Liver (tissue), 8 donors: ENCODE measurements at regions not wholly inside any gene's neighbourhood (a gene's known extent, or its start where the extent isn't known, plus 50 kb on each side); places are given as distances from the start of the nearest gene placed in this dataset.

ENCODE experiments used
- DNase-seq: peaks from one replicate; pipeline ENCODE4 v3.0.0-alpha.2; 2017; ENCODE audit warnings: low spot score
- H3K27ac ChIP-seq, 2 donors: one replicate each; pipeline ENCODE4 v1.7.0; 2013; ENCODE audit warnings: inconsistent platforms in 2 of 2, low read length in 2 of 2, control low read depth in 1 of 2, low read depth in 1 of 2, mild to moderate bottlenecking in 1 of 2
- H3K27me3 ChIP-seq, 4 donors: one replicate each; pipeline versions ENCODE4 v1.6.1 to v1.7.0; 2013; ENCODE audit warnings: low read length in 3 of 4, inconsistent platforms in 1 of 4, mild to moderate bottlenecking in 1 of 4, moderate library complexity in 1 of 4; ENCODE audit not compliant: control insufficient read depth in 4 of 4, insufficient read depth in 4 of 4
- H3K36me3 ChIP-seq, 4 donors: one replicate each; pipeline versions ENCODE4 v1.6.1 to v1.7.0; 2013; ENCODE audit warnings: low read length in 3 of 4, mild to moderate bottlenecking in 3 of 4, low read depth in 1 of 4, moderate library complexity in 1 of 4; ENCODE audit not compliant: control insufficient read depth in 4 of 4, insufficient read depth in 3 of 4
- H3K4me1 ChIP-seq, 4 donors: one replicate each; pipeline versions ENCODE4 v1.6.1 to v1.7.0; 2013; ENCODE audit warnings: low read length in 3 of 4, mild to moderate bottlenecking in 3 of 4, moderate library complexity in 1 of 4; ENCODE audit not compliant: control insufficient read depth in 4 of 4, insufficient read depth in 4 of 4
- H3K4me3 ChIP-seq, 3 donors: one replicate each; pipeline versions ENCODE4 v1.6.1 to v1.7.0; 2013; ENCODE audit warnings: low read length in 3 of 3, control low read depth in 1 of 3, low read depth in 1 of 3, mild to moderate bottlenecking in 1 of 3
- H3K9ac ChIP-seq, 2 donors: one replicate each; pipeline ENCODE4 v1.7.0; 2013; ENCODE audit warnings: low read length in 2 of 2, mild to moderate bottlenecking in 2 of 2, moderate library complexity in 2 of 2, control low read depth in 1 of 2, low read depth in 1 of 2
- H3K9me3 ChIP-seq, 4 donors: one replicate each; pipeline versions ENCODE4 v1.6.1 to v1.7.0; 2013; ENCODE audit warnings: low read length in 3 of 4; ENCODE audit not compliant: control insufficient read depth in 4 of 4
- ATF3 ChIP-seq: IDR thresholded peaks from 2 replicates; pipeline ENCODE4 v1.6.1; 2016; ENCODE audit warnings: antibody characterized with exemption
- CTCF ChIP-seq: fragments of 150-350 bp; IDR thresholded peaks from 2 replicates; pipeline ENCODE4 v1.5.1; 2017; ENCODE audit warnings: improper control_type of control experiment, low read depth, low read length; ENCODE audit not compliant: missing input control
- EGR1 ChIP-seq, 2 donors: IDR thresholded peaks; 2 replicates each; pipeline ENCODE4 v1.6.1; 2016 to 2018; ENCODE audit warnings: antibody characterized with exemption in 2 of 2, low read depth in 2 of 2
- FOXA1 ChIP-seq: IDR thresholded peaks from 2 replicates; pipeline ENCODE4 v1.6.1; 2016; ENCODE audit warnings: antibody characterized with exemption
- FOXA2 ChIP-seq: IDR thresholded peaks from 2 replicates; pipeline ENCODE4 v1.6.1; 2016; ENCODE audit warnings: antibody characterized with exemption
- GABPA ChIP-seq, 2 donors: IDR thresholded peaks in 1 of 2; conservative IDR thresholded peaks in 1 of 2; 2 replicates each; pipeline ENCODE4 v1.6.1; 2016; ENCODE audit warnings: antibody characterized with exemption in 2 of 2, mild to moderate bottlenecking in 1 of 2, moderate library complexity in 1 of 2
- HNF4A ChIP-seq, 2 donors: conservative IDR thresholded peaks; 2 replicates each; pipeline ENCODE4 v1.6.1; 2016; ENCODE audit warnings: antibody characterized with exemption in 2 of 2, mild to moderate bottlenecking in 2 of 2
- HNF4G ChIP-seq: IDR thresholded peaks from 2 replicates; pipeline ENCODE4 v1.6.1; 2016; ENCODE audit warnings: antibody characterized with exemption
- JUND ChIP-seq, 2 donors: IDR thresholded peaks; 2 replicates each; pipeline ENCODE4 v1.6.1; 2016; ENCODE audit warnings: antibody characterized with exemption in 2 of 2
- MAX ChIP-seq: IDR thresholded peaks from 2 replicates; pipeline ENCODE4 v1.6.1; 2016; ENCODE audit warnings: antibody characterized with exemption
- NR2F2 ChIP-seq: IDR thresholded peaks from 2 replicates; pipeline ENCODE4 v1.6.1; 2016; ENCODE audit warnings: antibody characterized with exemption
- RAD21 ChIP-seq, 2 donors: IDR thresholded peaks; 2 replicates each; pipeline ENCODE4 v1.6.1; 2016; ENCODE audit warnings: antibody characterized with exemption in 2 of 2, mild to moderate bottlenecking in 2 of 2
- RXRA ChIP-seq, 2 donors: IDR thresholded peaks; 2 replicates each; pipeline ENCODE4 v1.6.1; 2017 to 2018; ENCODE audit warnings: antibody characterized with exemption in 2 of 2, mild to moderate bottlenecking in 1 of 2
- SP1 ChIP-seq: IDR thresholded peaks from 2 replicates; pipeline ENCODE4 v1.6.1; 2018; ENCODE audit warnings: antibody characterized with exemption, mild to moderate bottlenecking
- TAF1 ChIP-seq: conservative IDR thresholded peaks from 2 replicates; pipeline ENCODE4 v1.6.1; 2016; ENCODE audit warnings: antibody characterized with exemption, mild to moderate bottlenecking
- YY1 ChIP-seq: IDR thresholded peaks from 2 replicates; pipeline ENCODE4 v1.6.1; 2016; ENCODE audit warnings: antibody characterized with exemption, mild to moderate bottlenecking
- WGBS: extraction: QIAGEN DNeasy Blood & Tissue Kit; methylation state at CpG from one replicate; pipeline ENCODE4 v1.1.7; 2013; 5-methylcytosine and 5-hydroxymethylcytosine counted together
- TF ChIP-seq, protein P1 (sequence below): IDR thresholded peaks from 2 replicates; pipeline ENCODE4 v1.6.1; 2016; ENCODE audit warnings: antibody characterized with exemption
- TF ChIP-seq, protein P2 (sequence below): IDR thresholded peaks from 2 replicates; pipeline ENCODE4 v1.6.1; 2016; ENCODE audit warnings: antibody characterized with exemption, mild to moderate bottlenecking
- donor health status: healthy.
- donor health status: healthy.
- donor health status: healthy.
- donor health status: healthy.
- donor health status: healthy.

DNA sequence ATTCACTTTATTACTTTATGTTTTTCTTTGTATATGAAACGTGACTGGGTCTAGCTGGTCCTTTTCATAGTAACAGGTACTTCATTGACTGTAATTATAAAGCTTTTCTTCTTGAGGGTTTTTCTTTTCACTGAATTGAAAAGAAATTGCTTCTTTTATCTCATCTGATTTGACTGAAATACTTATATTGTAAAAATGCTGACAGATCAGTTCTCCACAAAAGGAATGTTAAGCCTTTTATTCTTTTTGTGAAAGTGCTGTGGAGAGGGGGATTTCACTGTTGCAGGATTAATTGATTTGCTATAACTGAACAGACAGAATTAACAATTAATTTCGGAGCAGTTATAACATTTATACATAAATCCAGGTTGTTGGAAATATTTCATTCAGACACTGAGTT, 2043.6 kb upstream of the C9orf72 start (continued):
- no peak for TF ChIP-seq SP1
- no peak for TF ChIP-seq RAD21 (IDR thresholded peaks at IDR 0.05)
- no peak for TF ChIP-seq JUND (IDR thresholded peaks at IDR 0.05)
- TF ChIP-seq, protein P1, sequence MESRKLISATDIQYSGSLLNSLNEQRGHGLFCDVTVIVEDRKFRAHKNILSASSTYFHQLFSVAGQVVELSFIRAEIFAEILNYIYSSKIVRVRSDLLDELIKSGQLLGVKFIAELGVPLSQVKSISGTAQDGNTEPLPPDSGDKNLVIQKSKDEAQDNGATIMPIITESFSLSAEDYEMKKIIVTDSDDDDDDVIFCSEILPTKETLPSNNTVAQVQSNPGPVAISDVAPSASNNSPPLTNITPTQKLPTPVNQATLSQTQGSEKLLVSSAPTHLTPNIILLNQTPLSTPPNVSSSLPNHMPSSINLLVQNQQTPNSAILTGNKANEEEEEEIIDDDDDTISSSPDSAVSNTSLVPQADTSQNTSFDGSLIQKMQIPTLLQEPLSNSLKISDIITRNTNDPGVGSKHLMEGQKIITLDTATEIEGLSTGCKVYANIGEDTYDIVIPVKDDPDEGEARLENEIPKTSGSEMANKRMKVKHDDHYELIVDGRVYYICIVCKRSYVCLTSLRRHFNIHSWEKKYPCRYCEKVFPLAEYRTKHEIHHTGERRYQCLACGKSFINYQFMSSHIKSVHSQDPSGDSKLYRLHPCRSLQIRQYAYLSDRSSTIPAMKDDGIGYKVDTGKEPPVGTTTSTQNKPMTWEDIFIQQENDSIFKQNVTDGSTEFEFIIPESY = no peak
- TF ChIP-seq EGR1 (IDR thresholded peaks at IDR 0.05; ENCODE audit: low read depth in 2 of 2) = no peak
- no peak for TF ChIP-seq RXRA (IDR thresholded peaks at IDR 0.05)
- no peak for TF ChIP-seq NR2F2
- TF ChIP-seq YY1 = no peak
- TF ChIP-seq HNF4G = no peak
- TF ChIP-seq GABPA (IDR thresholded peaks at IDR 0.05 in 1 of 2, conservative IDR thresholded peaks at IDR 0.05 in 1 of 2) = no peak

- no peaks in the 10 kb centered on the region for H3K9me3 ChIP-seq
- H3K27me3 ChIP-seq = no peaks in the 10 kb centered on the region
- H3K4me3 ChIP-seq = no peak overlapping the region
- TF ChIP-seq SP1 (no peak), YY1 (no peak), RAD21 (IDR thresholded peaks at IDR 0.05) (no peak), HNF4A (conservative IDR thresholded peaks at IDR 0.05) (no peak), CTCF (no peak), HNF4G (no peak), RXRA (IDR thresholded peaks at IDR 0.05) (no peak), TAF1 (no peak), ATF3 (no peak), NR2F2 (no peak), FOXA1 (no peak), FOXA2 (no peak), JUND (IDR thresholded peaks at IDR 0.05) (no peak), GABPA (IDR thresholded peaks at IDR 0.05 in 1 of 2, conservative IDR thresholded peaks at IDR 0.05 in 1 of 2) (no peak), MAX (no peak), EGR1 (IDR thresholded peaks at IDR 0.05; ENCODE audit: low read depth in 2 of 2) (no peak)
- TF ChIP-seq, protein P1 = no peak
- TF ChIP-seq, protein P2, sequence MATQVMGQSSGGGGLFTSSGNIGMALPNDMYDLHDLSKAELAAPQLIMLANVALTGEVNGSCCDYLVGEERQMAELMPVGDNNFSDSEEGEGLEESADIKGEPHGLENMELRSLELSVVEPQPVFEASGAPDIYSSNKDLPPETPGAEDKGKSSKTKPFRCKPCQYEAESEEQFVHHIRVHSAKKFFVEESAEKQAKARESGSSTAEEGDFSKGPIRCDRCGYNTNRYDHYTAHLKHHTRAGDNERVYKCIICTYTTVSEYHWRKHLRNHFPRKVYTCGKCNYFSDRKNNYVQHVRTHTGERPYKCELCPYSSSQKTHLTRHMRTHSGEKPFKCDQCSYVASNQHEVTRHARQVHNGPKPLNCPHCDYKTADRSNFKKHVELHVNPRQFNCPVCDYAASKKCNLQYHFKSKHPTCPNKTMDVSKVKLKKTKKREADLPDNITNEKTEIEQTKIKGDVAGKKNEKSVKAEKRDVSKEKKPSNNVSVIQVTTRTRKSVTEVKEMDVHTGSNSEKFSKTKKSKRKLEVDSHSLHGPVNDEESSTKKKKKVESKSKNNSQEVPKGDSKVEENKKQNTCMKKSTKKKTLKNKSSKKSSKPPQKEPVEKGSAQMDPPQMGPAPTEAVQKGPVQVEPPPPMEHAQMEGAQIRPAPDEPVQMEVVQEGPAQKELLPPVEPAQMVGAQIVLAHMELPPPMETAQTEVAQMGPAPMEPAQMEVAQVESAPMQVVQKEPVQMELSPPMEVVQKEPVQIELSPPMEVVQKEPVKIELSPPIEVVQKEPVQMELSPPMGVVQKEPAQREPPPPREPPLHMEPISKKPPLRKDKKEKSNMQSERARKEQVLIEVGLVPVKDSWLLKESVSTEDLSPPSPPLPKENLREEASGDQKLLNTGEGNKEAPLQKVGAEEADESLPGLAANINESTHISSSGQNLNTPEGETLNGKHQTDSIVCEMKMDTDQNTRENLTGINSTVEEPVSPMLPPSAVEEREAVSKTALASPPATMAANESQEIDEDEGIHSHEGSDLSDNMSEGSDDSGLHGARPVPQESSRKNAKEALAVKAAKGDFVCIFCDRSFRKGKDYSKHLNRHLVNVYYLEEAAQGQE = no peak
- H3K36me3 ChIP-seq = no peaks in the 10 kb centered on the region
- H3K27ac ChIP-seq = no peak overlapping the region
- no peak for DNase-seq
- WGBS = 51% methylated on average over 2 of the region's 2 CpGs
- H3K9ac ChIP-seq = no peak overlapping the region
- no peaks in the 10 kb centered on the region for H3K4me1 ChIP-seq
Observed at GRCh38 chr9:29625292-29625731, 2052.0 kb upstream of the C9orf72 start.
